K562 (cell line): ENCODE measurements at regions not wholly inside any gene's neighbourhood (a gene's known extent, or its start where the extent isn't known, plus 50 kb on each side); places are given as distances from the start of the nearest gene placed in this dataset.

Experiments
- ATAC-seq: fragments of 200-7000 bp; cut with Tn5 transposase; 3 replicates; pipeline ENCODE4 v1.9.1; 2020; ENCODE audit warnings: moderate library complexity
- BruUV-seq: library from RNA; stranded (reverse); fragments of 400-500 nt; replicated peaks from 2 replicates; lab custom pipeline; 2021; lab: Mats Ljungman, UMichigan
- CTCF ChIA-PET: fragments of 300-600 bp; formaldehyde crosslinking; extraction: SDS; loops from one replicate; lab custom pipeline; 2021; ENCODE audit warnings: low intra/inter-chr PET ratio; lab: Yijun Ruan, JAX
- POLR2A ChIA-PET: fragments of 300-600, 350-650 bp; sonication (Branson Sonifier 250); formaldehyde crosslinking; extraction: SDS; loops from one replicate; lab custom pipeline; 2021; ENCODE audit warnings: antibody characterized with exemption, inconsistent platforms; lab: Yijun Ruan, JAX
- DNase-seq, 4 experiments: peaks; one replicate each; pipeline versions ENCODE4 v3.0.0 to v3.0.0-alpha.2; 2011 to 2018; ENCODE audit warnings: low spot score in 3 of 4, mixed read lengths in 3 of 4; ENCODE audit errors: extremely low read depth in 1 of 4
- FAIRE-seq: peaks from 2 replicates; lab custom pipeline; 2011; peaks lifted over from hg19 to GRCh38; lab: Jason Lieb, UNC
- H2AFZ ChIP-seq: 2 replicates; pipeline ENCODE4 v1.6.0; 2011; ENCODE audit warnings: low read depth, low read length, control low read depth, inconsistent platforms
- H3K27ac ChIP-seq: fragments of 200-600 bp; 3 replicates; pipeline ENCODE4 v1.8.0; 2011; ENCODE audit warnings: low read depth, mild to moderate bottlenecking, control low read depth, inconsistent platforms, low read length, moderate library complexity, mixed read lengths; ENCODE audit errors: extremely low read depth
- H3K27me3 ChIP-seq, 2 experiments: fragments of 300-600 bp in 1 of 2; 2 replicates in 1 of 2; 3 replicates in 1 of 2; pipeline versions ENCODE4 v1.6.0 to v1.8.0; 2011; ENCODE audit warnings: inconsistent platforms in 2 of 2, low read length in 2 of 2, mild to moderate bottlenecking in 1 of 2, mixed read lengths in 1 of 2, moderate library complexity in 1 of 2; ENCODE audit not compliant: control insufficient read depth in 2 of 2, insufficient read depth in 2 of 2
- H3K36me3 ChIP-seq: fragments of 300-600 bp; 3 replicates; pipeline ENCODE4 v1.8.0; 2011; ENCODE audit warnings: mild to moderate bottlenecking, low read length, inconsistent platforms; ENCODE audit not compliant: control insufficient read depth, insufficient read depth
- H3K4me1 ChIP-seq, 2 experiments: fragments of 200-600 bp in 1 of 2; replicated peaks in 1 of 2; 2 replicates in 1 of 2; 3 replicates in 1 of 2; pipeline versions ENCODE4 v1.5.1 to v1.8.0; 2011; ENCODE audit warnings: inconsistent platforms in 2 of 2, low read length in 2 of 2, mild to moderate bottlenecking in 1 of 2, mixed read lengths in 1 of 2, moderate library complexity in 1 of 2; ENCODE audit not compliant: control insufficient read depth in 2 of 2, insufficient read depth in 2 of 2
- H3K4me2 ChIP-seq: 2 replicates; pipeline ENCODE4 v1.6.1; 2011; ENCODE audit warnings: low read length, control low read depth, inconsistent platforms, mixed read lengths; ENCODE audit not compliant: insufficient read depth
- H3K4me3 ChIP-seq: fragments of 200-600 bp; sonication (generic), shearing (Covaris generic); 2 replicates; pipeline ENCODE4 v1.5.1; 2016; ENCODE audit warnings: control low read depth, inconsistent platforms
- H3K79me2 ChIP-seq: fragments of 200-600 bp; 3 replicates; pipeline ENCODE4 v1.8.0; 2011; ENCODE audit warnings: low read length, inconsistent platforms; ENCODE audit not compliant: control insufficient read depth, insufficient read depth
- H3K9ac ChIP-seq, 2 experiments: 2 replicates each; pipeline versions ENCODE4 v1.6.0 to v1.6.1; 2011; ENCODE audit warnings: low read depth in 2 of 2, low read length in 2 of 2, control low read depth in 1 of 2, inconsistent platforms in 1 of 2, mild to moderate bottlenecking in 1 of 2, mixed read lengths in 1 of 2; ENCODE audit not compliant: insufficient read depth in 1 of 2
- H3K9me1 ChIP-seq: one replicate; pipeline ENCODE4 v1.6.0; 2011; ENCODE audit warnings: inconsistent platforms, mild to moderate bottlenecking, low read length, moderate library complexity; ENCODE audit not compliant: control insufficient read depth, insufficient read depth
- H3K9me3 ChIP-seq: replicated peaks from 2 replicates; pipeline ENCODE4 v1.5.1; 2011; ENCODE audit warnings: low read depth, low read length, inconsistent platforms; ENCODE audit not compliant: control insufficient read depth, insufficient read depth
- H4K20me1 ChIP-seq: replicated peaks from 2 replicates; pipeline ENCODE4 v1.6.1; 2011; ENCODE audit warnings: low read length, inconsistent platforms, mixed read lengths; ENCODE audit not compliant: control insufficient read depth, insufficient read depth
- CHCHD3 ChIP-seq: fragments of 250-450 bp; sonication (Bioruptor Pico); IDR thresholded peaks from 2 replicates; pipeline ENCODE4 v2.1.2; 2022; ENCODE audit warnings: mild to moderate bottlenecking
- DIDO1 ChIP-seq: fragments of 450-650 bp; IDR thresholded peaks from 2 replicates; pipeline ENCODE4 v1.6.1; 2016; ENCODE audit warnings: low read depth, missing biosample characterization, missing genetic modification characterization
- HDAC6 ChIP-seq: IDR thresholded peaks from 2 replicates; pipeline ENCODE4 v1.6.1; 2012; ENCODE audit warnings: low read depth, mild to moderate bottlenecking, control low read depth, inconsistent platforms, low read length, moderate library complexity
- MEIS2 ChIP-seq: fragments of 450-650 bp; IDR thresholded peaks from 2 replicates; pipeline ENCODE4 v1.6.1; 2014; ENCODE audit warnings: mild to moderate bottlenecking; ENCODE audit not compliant: partially characterized antibody
- NCOA1 ChIP-seq: fragments of 450-650 bp; IDR thresholded peaks from 2 replicates; pipeline ENCODE4 v1.6.1; 2016; ENCODE audit warnings: low read depth
- SMARCA5 ChIP-seq: fragments of 450-650 bp; IDR thresholded peaks from 2 replicates; pipeline ENCODE4 v1.6.1; 2016
- SMC3 ChIP-seq: conservative IDR thresholded peaks from 2 replicates; pipeline ENCODE4 v1.6.1; 2011; ENCODE audit warnings: low read depth, low read length, improper control_type of control experiment; ENCODE audit not compliant: insufficient read depth
- ZNF444 ChIP-seq: fragments of 250-450 bp; sonication (Bioruptor Pico); IDR thresholded peaks from 2 replicates; pipeline ENCODE4 v1.4.0; 2020; ENCODE audit warnings: mild to moderate bottlenecking, moderate library complexity
- WGBS: fragments of 100-300 bp; shearing (Covaris generic); methylation state at CpG from one replicate; pipeline ENCODE4 v1.1.6; 2016; ENCODE audit warnings: low coverage, mixed read lengths; ENCODE audit not compliant: insufficient coverage; ENCODE audit errors: missing lambda C conversion rate; 5-methylcytosine and 5-hydroxymethylcytosine counted together
- in situ Hi-C: fragments of 300-500 bp; cut with MboI; formaldehyde crosslinking; loops from 4 replicates; pipeline ENCODE4 v1.15.0; 2018; ENCODE audit warnings: inconsistent platforms, mixed read lengths
- intact Hi-C: fragments of 100-400 bp; cut with micrococcal nuclease; formaldehyde crosslinking; loops from 2 replicates; pipeline ENCODE4 v1.14.2; 2022
- TF ChIP-seq, protein P1 (sequence below): fragments of 250-450 bp; sonication (Bioruptor Pico); IDR thresholded peaks from 2 replicates; pipeline ENCODE4 v1.8.0; 2021; ENCODE audit warnings: mild to moderate bottlenecking, moderate library complexity
- TF ChIP-seq, protein P2 (sequence below): sonication (generic); formaldehyde crosslinking; IDR thresholded peaks from 2 replicates; pipeline ENCODE4 v1.8.1; 2023; ENCODE audit warnings: mild to moderate bottlenecking, missing genetic modification reagents
- TF ChIP-seq, protein P3 (sequence below): fragments of 200-800 bp; sonication (Bioruptor generic); IDR thresholded peaks from 2 replicates; pipeline ENCODE4 v1.6.1; 2017; ENCODE audit warnings: missing genetic modification characterization, missing compliant biosample characterization

DNA sequence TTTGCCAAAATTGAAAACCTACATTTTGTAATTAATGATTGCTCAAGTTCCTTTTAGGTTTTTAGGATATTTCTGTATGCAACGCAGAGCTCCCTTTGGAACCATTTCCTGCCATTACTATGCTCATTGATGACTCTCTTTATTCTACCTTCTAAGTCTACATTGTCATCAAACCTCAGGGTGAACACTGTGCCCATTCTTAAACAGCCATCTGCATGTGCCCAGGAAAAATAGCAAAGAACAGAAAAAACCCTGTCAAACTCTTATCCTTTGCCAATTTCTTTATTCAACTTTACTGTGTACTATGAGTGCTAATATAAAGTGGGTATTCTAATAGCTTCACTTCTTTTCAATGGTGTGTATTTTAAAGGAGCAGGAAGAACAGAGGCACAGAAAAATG lies 1455.9 kb downstream of the ADGRL3 start:
- no TSS peak for BruUV-seq
- no peak for TF ChIP-seq DIDO1 (tag)
- no peak for TF ChIP-seq HDAC6
- TF ChIP-seq, protein P1, sequence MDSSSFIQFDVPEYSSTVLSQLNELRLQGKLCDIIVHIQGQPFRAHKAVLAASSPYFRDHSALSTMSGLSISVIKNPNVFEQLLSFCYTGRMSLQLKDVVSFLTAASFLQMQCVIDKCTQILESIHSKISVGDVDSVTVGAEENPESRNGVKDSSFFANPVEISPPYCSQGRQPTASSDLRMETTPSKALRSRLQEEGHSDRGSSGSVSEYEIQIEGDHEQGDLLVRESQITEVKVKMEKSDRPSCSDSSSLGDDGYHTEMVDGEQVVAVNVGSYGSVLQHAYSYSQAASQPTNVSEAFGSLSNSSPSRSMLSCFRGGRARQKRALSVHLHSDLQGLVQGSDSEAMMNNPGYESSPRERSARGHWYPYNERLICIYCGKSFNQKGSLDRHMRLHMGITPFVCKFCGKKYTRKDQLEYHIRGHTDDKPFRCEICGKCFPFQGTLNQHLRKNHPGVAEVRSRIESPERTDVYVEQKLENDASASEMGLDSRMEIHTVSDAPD (CRISPR knock-in tag) = no peak
- TF ChIP-seq SMC3 = no peak
- TF ChIP-seq SMARCA5 = no peak
- TF ChIP-seq ZNF444 = no peak
- no peak for TF ChIP-seq CHCHD3 (CRISPR knock-in tag)
- no peak for TF ChIP-seq MEIS2
- TF ChIP-seq NCOA1 = no peak
- TF ChIP-seq, protein P2, sequence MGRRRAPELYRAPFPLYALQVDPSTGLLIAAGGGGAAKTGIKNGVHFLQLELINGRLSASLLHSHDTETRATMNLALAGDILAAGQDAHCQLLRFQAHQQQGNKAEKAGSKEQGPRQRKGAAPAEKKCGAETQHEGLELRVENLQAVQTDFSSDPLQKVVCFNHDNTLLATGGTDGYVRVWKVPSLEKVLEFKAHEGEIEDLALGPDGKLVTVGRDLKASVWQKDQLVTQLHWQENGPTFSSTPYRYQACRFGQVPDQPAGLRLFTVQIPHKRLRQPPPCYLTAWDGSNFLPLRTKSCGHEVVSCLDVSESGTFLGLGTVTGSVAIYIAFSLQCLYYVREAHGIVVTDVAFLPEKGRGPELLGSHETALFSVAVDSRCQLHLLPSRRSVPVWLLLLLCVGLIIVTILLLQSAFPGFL (CRISPR knock-in tag) = no peak
- TF ChIP-seq, protein P3, sequence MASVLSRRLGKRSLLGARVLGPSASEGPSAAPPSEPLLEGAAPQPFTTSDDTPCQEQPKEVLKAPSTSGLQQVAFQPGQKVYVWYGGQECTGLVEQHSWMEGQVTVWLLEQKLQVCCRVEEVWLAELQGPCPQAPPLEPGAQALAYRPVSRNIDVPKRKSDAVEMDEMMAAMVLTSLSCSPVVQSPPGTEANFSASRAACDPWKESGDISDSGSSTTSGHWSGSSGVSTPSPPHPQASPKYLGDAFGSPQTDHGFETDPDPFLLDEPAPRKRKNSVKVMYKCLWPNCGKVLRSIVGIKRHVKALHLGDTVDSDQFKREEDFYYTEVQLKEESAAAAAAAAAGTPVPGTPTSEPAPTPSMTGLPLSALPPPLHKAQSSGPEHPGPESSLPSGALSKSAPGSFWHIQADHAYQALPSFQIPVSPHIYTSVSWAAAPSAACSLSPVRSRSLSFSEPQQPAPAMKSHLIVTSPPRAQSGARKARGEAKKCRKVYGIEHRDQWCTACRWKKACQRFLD (CRISPR knock-in tag) = no peak
- no peak overlapping the region for H3K9ac ChIP-seq
- H3K4me2 ChIP-seq = no peak overlapping the region
- no peaks in the 10 kb centered on the region for H3K79me2 ChIP-seq
- H3K27me3 ChIP-seq = no peaks in the 10 kb centered on the region
- CTCF ChIA-PET = no interaction called here
- no peaks in the 10 kb centered on the region for H3K9me1 ChIP-seq
- POLR2A ChIA-PET = no interaction called here
- DNase-seq (no peak), ATAC-seq (no peak), FAIRE-seq (no peak)
- in situ Hi-C loops = no loop called here
- 0% methylated on average over 1 of the region's 1 CpG for WGBS
- no peaks in the 10 kb centered on the region for H3K9me3 ChIP-seq
- H3K27ac ChIP-seq = no peak overlapping the region
- H2AFZ ChIP-seq = no peak overlapping the region
- no peak overlapping the region for H3K4me3 ChIP-seq
- no peaks in the 10 kb centered on the region for H4K20me1 ChIP-seq
- intact Hi-C loops = no loop called here
- H3K4me1 ChIP-seq = no peaks in the 10 kb centered on the region
- H3K36me3 ChIP-seq = no peaks in the 10 kb centered on the region
